ENCODE measurements at regions not wholly inside any gene's neighbourhood (a gene's known extent, or its start where the extent isn't known, plus 50 kb on each side); places are given as distances from the start of the nearest gene placed in this dataset.

DNA sequence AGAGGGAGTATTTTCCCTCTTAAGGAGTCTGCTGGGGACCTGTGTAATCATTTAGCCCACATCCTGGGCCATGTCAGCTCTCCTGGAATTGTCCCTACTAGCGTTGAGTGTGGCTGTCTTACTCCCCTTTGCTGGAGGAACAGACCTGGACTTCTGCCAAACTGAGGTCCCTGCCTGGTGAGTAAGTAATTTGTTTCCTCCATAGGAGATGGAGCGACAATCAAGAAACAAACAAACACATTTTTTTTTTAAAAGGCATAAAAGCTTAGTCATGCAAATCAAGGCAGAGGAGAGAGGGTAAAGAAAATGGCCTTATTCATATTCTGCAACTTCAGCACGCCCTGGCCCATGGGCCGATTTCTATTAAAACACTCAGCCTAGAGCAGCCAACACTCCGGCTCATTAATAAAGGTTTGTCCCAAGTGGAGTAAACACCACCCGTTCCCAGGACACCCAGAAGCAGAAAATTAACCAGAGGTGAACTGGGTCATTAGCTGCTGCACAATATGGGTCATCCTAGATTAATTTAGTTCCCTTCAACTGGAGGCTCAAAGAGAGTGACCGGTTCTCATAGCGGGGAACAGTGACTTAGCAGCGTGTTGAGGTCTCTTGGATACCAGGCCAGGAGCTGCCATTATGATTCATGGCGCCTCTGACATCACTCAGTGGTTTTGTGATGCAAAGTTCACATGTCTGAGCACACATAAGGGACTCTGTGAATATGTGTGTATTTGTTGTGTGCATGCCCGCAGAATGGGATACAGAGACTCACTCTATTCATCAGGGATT is 165.0 kb upstream of the SULF2 start:
- Mint-ChIP-seq H3K4me3 (ENCODE audit: low read depth, unreplicated experiment) (no peak overlapping the region), H3K9me3 (ENCODE audit: low read depth, unreplicated experiment) (no peaks in the 10 kb centered on the region), H3K4me1 (ENCODE audit: low read depth, unreplicated experiment) (peaks cover 25% of the 10 kb centered on the region), H3K36me3 (ENCODE audit: insufficient read depth, unreplicated experiment) (no peaks in the 10 kb centered on the region), H3K27ac (ENCODE audit: unreplicated experiment) (peak overlapping the region; percentile 57), H3K27me3 (ENCODE audit: unreplicated experiment) (no peaks in the 10 kb centered on the region)
- CTCF ChIA-PET: interaction anchor here (0.6 to 1.7 kb wide), 11 partner anchors 14 to 981 kb away, joined by 3 to 8 read pairs (median 5); no protein-coding TSS in a partner anchor
- BruUV-seq (replicated peaks): no TSS peak
- intact Hi-C loops (cut with micrococcal nuclease; ENCODE audit: unreplicated experiment): no loop called here
- peak; percentile 80 for DNase-seq
- TF ChIP-seq, protein P1, sequence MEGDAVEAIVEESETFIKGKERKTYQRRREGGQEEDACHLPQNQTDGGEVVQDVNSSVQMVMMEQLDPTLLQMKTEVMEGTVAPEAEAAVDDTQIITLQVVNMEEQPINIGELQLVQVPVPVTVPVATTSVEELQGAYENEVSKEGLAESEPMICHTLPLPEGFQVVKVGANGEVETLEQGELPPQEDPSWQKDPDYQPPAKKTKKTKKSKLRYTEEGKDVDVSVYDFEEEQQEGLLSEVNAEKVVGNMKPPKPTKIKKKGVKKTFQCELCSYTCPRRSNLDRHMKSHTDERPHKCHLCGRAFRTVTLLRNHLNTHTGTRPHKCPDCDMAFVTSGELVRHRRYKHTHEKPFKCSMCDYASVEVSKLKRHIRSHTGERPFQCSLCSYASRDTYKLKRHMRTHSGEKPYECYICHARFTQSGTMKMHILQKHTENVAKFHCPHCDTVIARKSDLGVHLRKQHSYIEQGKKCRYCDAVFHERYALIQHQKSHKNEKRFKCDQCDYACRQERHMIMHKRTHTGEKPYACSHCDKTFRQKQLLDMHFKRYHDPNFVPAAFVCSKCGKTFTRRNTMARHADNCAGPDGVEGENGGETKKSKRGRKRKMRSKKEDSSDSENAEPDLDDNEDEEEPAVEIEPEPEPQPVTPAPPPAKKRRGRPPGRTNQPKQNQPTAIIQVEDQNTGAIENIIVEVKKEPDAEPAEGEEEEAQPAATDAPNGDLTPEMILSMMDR (IDR thresholded peaks at IDR 0.05; ENCODE audit: unreplicated experiment): no peak

DNA sequence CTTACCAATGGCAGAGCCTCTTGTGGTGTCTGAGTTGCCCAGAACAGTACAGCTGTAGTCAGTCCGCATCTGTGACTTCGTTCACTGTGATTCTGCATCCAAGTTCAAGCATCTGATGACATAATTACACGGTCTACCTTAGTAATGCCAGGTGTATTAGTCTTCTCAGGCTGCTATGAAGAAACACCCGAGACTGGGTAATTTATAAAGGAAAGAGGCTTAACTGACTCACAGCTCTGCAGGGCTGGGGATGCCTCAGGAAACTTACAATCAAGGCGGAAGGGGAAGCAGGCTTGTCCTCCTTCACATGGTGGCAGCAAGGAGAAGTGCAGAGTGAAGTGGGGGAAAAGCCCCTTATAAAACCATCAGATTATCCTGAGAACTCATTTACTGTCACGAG is 163.9 kb upstream of the SULF2 start:
- CTCF ChIA-PET: interaction anchor here (0.6 to 1.7 kb wide), 14 partner anchors 13 to 980 kb away, joined by 3 to 11 read pairs (median 4); no protein-coding TSS in a partner anchor
- DNase-seq: no peak
- H3K4me1 Mint-ChIP-seq (ENCODE audit: low read depth, unreplicated experiment): peaks cover 25% of the 10 kb centered on the region
- no peaks in the 10 kb centered on the region for H3K9me3 Mint-ChIP-seq (ENCODE audit: low read depth, unreplicated experiment)
- H3K27me3 Mint-ChIP-seq (ENCODE audit: unreplicated experiment): peaks cover 5% of the 10 kb centered on the region
- BruUV-seq (replicated peaks): no TSS peak
- no peaks in the 10 kb centered on the region for H3K36me3 Mint-ChIP-seq (ENCODE audit: insufficient read depth, unreplicated experiment)
- no peak overlapping the region for H3K4me3 Mint-ChIP-seq (ENCODE audit: low read depth, unreplicated experiment)
- TF ChIP-seq, protein P1 (IDR thresholded peaks at IDR 0.05; ENCODE audit: unreplicated experiment): no peak
- H3K27ac Mint-ChIP-seq (ENCODE audit: unreplicated experiment): no peak overlapping the region
- intact Hi-C loops (cut with micrococcal nuclease; ENCODE audit: unreplicated experiment): no loop called here

DNA sequence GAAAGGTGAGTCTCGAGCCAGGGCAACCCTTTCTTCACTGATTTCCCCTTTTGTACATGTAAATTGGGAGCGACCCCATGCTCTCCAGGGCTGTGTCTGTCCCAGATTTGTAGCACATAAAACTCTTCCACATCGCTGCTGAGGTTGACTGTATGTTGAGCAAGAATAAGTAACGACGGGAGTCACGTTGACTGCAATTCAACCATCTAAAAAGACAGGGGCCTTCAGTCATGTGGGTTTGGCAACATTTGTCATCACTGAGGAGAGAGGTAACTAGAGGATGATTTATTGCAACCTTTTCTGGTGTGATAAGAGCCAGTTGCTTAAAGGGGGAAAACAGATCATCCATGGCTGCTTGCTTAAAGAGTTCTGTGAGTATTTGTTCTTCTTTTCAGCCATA is 159.4 kb upstream of the SULF2 start:
- Mint-ChIP-seq H3K36me3 (ENCODE audit: insufficient read depth, unreplicated experiment) (no peaks in the 10 kb centered on the region), H3K27ac (ENCODE audit: unreplicated experiment) (no peak overlapping the region), H3K4me1 (ENCODE audit: low read depth, unreplicated experiment) (peaks cover 8% of the 10 kb centered on the region), H3K4me3 (ENCODE audit: low read depth, unreplicated experiment) (no peak overlapping the region), H3K9me3 (ENCODE audit: low read depth, unreplicated experiment) (no peaks in the 10 kb centered on the region), H3K27me3 (ENCODE audit: unreplicated experiment) (peaks cover 13% of the 10 kb centered on the region)
- TF ChIP-seq, protein P1 (IDR thresholded peaks at IDR 0.05; ENCODE audit: unreplicated experiment): no peak
- no TSS peak for BruUV-seq (replicated peaks)
- no peak for DNase-seq
- CTCF ChIA-PET: interaction anchor here (0.6 kb wide), 1 partner anchor 18 kb away, joined by 6 read pairs; no protein-coding TSS in a partner anchor
- intact Hi-C loops (cut with micrococcal nuclease; ENCODE audit: unreplicated experiment): no loop called here

DNA sequence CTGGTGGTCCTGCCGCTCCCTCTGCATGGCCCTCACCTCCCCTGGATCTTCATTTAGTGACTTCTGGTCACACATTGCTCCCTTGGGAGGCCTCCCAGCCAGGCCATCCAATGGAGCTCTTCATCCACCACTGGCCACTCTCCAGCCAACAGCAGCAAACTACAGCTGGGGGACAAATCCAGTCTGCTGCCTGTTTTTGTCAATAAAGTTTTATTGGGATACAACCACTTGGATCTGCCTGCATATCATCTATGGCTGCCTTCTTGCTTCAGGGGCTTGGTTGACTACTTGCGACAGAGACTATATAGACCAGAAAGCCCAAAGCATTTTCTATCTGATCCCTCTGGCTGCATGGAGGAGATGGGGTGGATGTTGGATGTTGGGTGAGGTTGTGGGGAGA is 156.6 kb upstream of the SULF2 start:
- no peak overlapping the region for H3K4me3 Mint-ChIP-seq (ENCODE audit: low read depth, unreplicated experiment)
- no peak for DNase-seq
- H3K4me1 Mint-ChIP-seq (ENCODE audit: low read depth, unreplicated experiment): peaks cover 8% of the 10 kb centered on the region
- intact Hi-C loops (cut with micrococcal nuclease; ENCODE audit: unreplicated experiment): no loop called here
- no peaks in the 10 kb centered on the region for H3K9me3 Mint-ChIP-seq (ENCODE audit: low read depth, unreplicated experiment)
- no peak overlapping the region for H3K27ac Mint-ChIP-seq (ENCODE audit: unreplicated experiment)
- TF ChIP-seq, protein P1 (IDR thresholded peaks at IDR 0.05; ENCODE audit: unreplicated experiment): no peak
- no TSS peak for BruUV-seq (replicated peaks)
- H3K27me3 Mint-ChIP-seq (ENCODE audit: unreplicated experiment): peaks cover 13% of the 10 kb centered on the region
- CTCF ChIA-PET: no interaction called here
- no peaks in the 10 kb centered on the region for H3K36me3 Mint-ChIP-seq (ENCODE audit: insufficient read depth, unreplicated experiment)
